Keratinocyte (primary cell): ENCODE measurements at regions not wholly inside any gene's neighbourhood (a gene's known extent, or its start where the extent isn't known, plus 50 kb on each side); places are given as distances from the start of the nearest gene placed in this dataset.

Source experiments
- DNase-seq: peaks from one replicate; pipeline ENCODE4 v3.0.0-alpha.2; 2011; ENCODE audit warnings: low read depth, missing footprints, low spot score
- FAIRE-seq: peaks from 2 replicates; lab custom pipeline; 2011; peaks lifted over from hg19 to GRCh38; lab: Jason Lieb, UNC
- H2AFZ ChIP-seq: 2 replicates; pipeline ENCODE4 v1.6.0; 2012; ENCODE audit warnings: low read length, control low read depth, inconsistent platforms; ENCODE audit not compliant: control insufficient read depth
- H3K27ac ChIP-seq: 2 replicates; pipeline ENCODE4 v1.5.1; 2011; ENCODE audit warnings: low read length; ENCODE audit not compliant: control insufficient read depth, insufficient read depth
- H3K27me3 ChIP-seq: 3 replicates; pipeline ENCODE4 v1.6.0; 2011; ENCODE audit warnings: low read length; ENCODE audit not compliant: control insufficient read depth, insufficient read depth; ENCODE audit errors: extremely low read depth
- H3K36me3 ChIP-seq, 2 experiments: 2 replicates in 1 of 2; 3 replicates in 1 of 2; pipeline ENCODE4 v1.5.1; 2011; ENCODE audit warnings: low read length in 2 of 2, mild to moderate bottlenecking in 1 of 2; ENCODE audit not compliant: control insufficient read depth in 2 of 2, insufficient read depth in 2 of 2; ENCODE audit errors: extremely low read depth in 1 of 2
- H3K4me1 ChIP-seq: 3 replicates; pipeline ENCODE4 v1.5.1; 2011; ENCODE audit warnings: low read length; ENCODE audit not compliant: control insufficient read depth, insufficient read depth; ENCODE audit errors: extremely low read depth
- H3K4me2 ChIP-seq: 3 replicates; pipeline ENCODE4 v1.6.0; 2011; ENCODE audit warnings: low read depth, low read length; ENCODE audit not compliant: control insufficient read depth, insufficient read depth; ENCODE audit errors: extremely low read depth
- H3K4me3 ChIP-seq, 3 experiments: fragments of 200-600 bp in 1 of 3; sonication (generic) in 1 of 3; 2 replicates in 2 of 3; 3 replicates in 1 of 3; pipeline ENCODE4 v1.5.1; 2011 to 2016; ENCODE audit warnings: low read length in 3 of 3, mild to moderate bottlenecking in 3 of 3, control low read depth in 2 of 3, inconsistent platforms in 1 of 3, low read depth in 1 of 3, mixed read lengths in 1 of 3, mixed run types in 1 of 3, moderate library complexity in 1 of 3; ENCODE audit not compliant: control insufficient read depth in 2 of 3, insufficient read depth in 2 of 3; ENCODE audit errors: extremely low read depth in 1 of 3
- H3K79me2 ChIP-seq: 2 replicates; pipeline ENCODE4 v1.6.0; 2012; ENCODE audit warnings: low read length; ENCODE audit not compliant: control insufficient read depth, insufficient read depth
- H3K9ac ChIP-seq: 3 replicates; pipeline ENCODE4 v1.6.0; 2011; ENCODE audit warnings: low read length; ENCODE audit not compliant: control insufficient read depth, insufficient read depth; ENCODE audit errors: extremely low read depth
- H3K9me1 ChIP-seq: 3 replicates; pipeline ENCODE4 v1.6.0; 2011; ENCODE audit warnings: low read length; ENCODE audit not compliant: control insufficient read depth, insufficient read depth; ENCODE audit errors: extremely low read depth
- H3K9me3 ChIP-seq: 2 replicates; pipeline ENCODE4 v1.5.1; 2012; ENCODE audit warnings: low read depth, low read length; ENCODE audit not compliant: control insufficient read depth
- H4K20me1 ChIP-seq: 3 replicates; pipeline ENCODE4 v1.6.0; 2011; ENCODE audit warnings: low read length; ENCODE audit not compliant: control insufficient read depth, insufficient read depth; ENCODE audit errors: extremely low read depth
- CTCF ChIP-seq, 3 experiments: IDR thresholded peaks in 1 of 3; conservative IDR thresholded peaks in 1 of 3; optimal IDR thresholded peaks in 1 of 3; 2 replicates in 2 of 3; 3 replicates in 1 of 3; pipeline versions ENCODE3 to v1.5.1; 2011; ENCODE audit warnings: low read length in 3 of 3, mild to moderate bottlenecking in 3 of 3, moderate library complexity in 2 of 3, control low read depth in 1 of 3, inconsistent platforms in 1 of 3; ENCODE audit not compliant: insufficient read depth in 2 of 3; ENCODE audit errors: extremely low read depth in 1 of 3
- EZH2 ChIP-seq: IDR thresholded peaks from one replicate; pipeline ENCODE4 v1.6.1; 2012; ENCODE audit warnings: inconsistent platforms, mild to moderate bottlenecking, low read length, moderate library complexity
- dilution Hi-C: fragments of 300-500 bp; cut with MboI; formaldehyde crosslinking; loops from one replicate; pipeline ENCODE4 v1.7.0; 2020; ENCODE audit warnings: low sequenced_read_pairs; ENCODE audit not compliant: extremely low pct_ligation_motif_present

DNA sequence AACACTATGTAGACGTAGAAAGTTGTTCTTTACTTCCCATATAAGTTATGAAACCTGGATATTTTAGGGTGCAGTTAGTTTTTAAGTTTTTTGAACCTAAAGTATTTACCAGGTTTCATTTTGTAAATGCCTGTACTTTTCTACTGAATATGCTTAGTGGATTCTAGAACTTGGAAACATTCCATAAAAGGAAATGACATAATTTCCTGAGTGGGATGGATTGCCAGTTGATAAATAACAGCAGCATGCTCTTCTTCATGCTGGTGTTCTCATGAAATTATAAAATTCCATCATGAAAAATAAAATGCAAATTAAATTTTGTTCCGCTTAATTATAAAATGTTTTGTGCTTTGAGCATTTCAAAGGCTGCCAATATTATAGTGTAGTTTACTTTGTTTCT is 362.2 kb upstream of the PCDH20 start:
- Histone ChIP-seq H3K9me3 (no peaks in the 10 kb centered on the region), H2AFZ (no peak overlapping the region), H3K4me2 (no peak overlapping the region), H3K27ac (no peak overlapping the region), H3K27me3 (no peaks in the 10 kb centered on the region), H3K4me3 (no peak overlapping the region), H3K36me3 (no peaks in the 10 kb centered on the region), H3K79me2 (no peaks in the 10 kb centered on the region), H3K4me1 (no peaks in the 10 kb centered on the region), H3K9me1 (no peaks in the 10 kb centered on the region), H4K20me1 (no peaks in the 10 kb centered on the region), H3K9ac (no peak overlapping the region)
- FAIRE-seq: no peak
- dilution Hi-C loops: no loop called here
- no peak for TF ChIP-seq CTCF (optimal IDR thresholded peaks at IDR 0.05 in 1 of 3, IDR thresholded peaks at IDR 0.05 in 1 of 3, conservative IDR thresholded peaks at IDR 0.05 in 1 of 3; ENCODE audit: extremely low read depth in 1 of 3, insufficient read depth in 2 of 3, low read length in 3 of 3)
- TF ChIP-seq EZH2: no peak
- DNase-seq: no peak

DNA sequence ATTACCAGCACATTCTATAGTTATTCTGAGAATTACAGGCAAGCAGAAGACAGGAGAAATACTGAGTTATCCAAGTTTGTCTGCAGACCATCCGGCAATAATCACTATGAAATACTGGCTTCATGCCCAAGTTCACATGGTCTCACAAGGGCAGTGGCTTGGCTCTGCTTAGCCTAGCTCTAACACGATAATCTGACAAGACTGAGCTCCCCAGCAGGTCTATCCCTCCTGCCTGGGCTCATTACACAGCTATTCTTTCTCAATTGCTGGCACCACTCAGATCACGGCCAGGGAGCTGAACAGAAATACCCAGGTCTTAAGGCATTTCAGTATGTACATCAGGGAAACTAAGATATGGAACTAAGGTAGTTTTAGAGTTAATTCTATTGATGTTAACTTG is 361.6 kb upstream of the PCDH20 start:
- no peaks in the 10 kb centered on the region for H3K9me1 ChIP-seq
- dilution Hi-C loops: no loop called here
- no peak overlapping the region for H3K9ac ChIP-seq
- no peaks in the 10 kb centered on the region for H3K4me1 ChIP-seq
- H3K79me2 ChIP-seq: no peaks in the 10 kb centered on the region
- H4K20me1 ChIP-seq: no peaks in the 10 kb centered on the region
- no peak overlapping the region for H3K4me3 ChIP-seq
- FAIRE-seq: no peak
- H3K36me3 ChIP-seq: no peaks in the 10 kb centered on the region
- H2AFZ ChIP-seq: no peak overlapping the region
- no peak overlapping the region for H3K27ac ChIP-seq
- H3K9me3 ChIP-seq: no peaks in the 10 kb centered on the region
- TF ChIP-seq CTCF (optimal IDR thresholded peaks at IDR 0.05 in 1 of 3, IDR thresholded peaks at IDR 0.05 in 1 of 3, conservative IDR thresholded peaks at IDR 0.05 in 1 of 3; ENCODE audit: extremely low read depth in 1 of 3, insufficient read depth in 2 of 3, low read length in 3 of 3) (no peak), EZH2 (no peak)
- no peak overlapping the region for H3K4me2 ChIP-seq
- H3K27me3 ChIP-seq: no peaks in the 10 kb centered on the region
- DNase-seq: no peak
